ENCODE measurements at regions not wholly inside any gene's neighbourhood (a gene's known extent, or its start where the extent isn't known, plus 50 kb on each side); places are given as distances from the start of the nearest gene placed in this dataset.

GRCh38 chr2:217327953-217328621 lies 468.2 kb upstream of the TNP1 start:
- CTCF ChIA-PET: interaction anchor here (0.5 kb wide), 1 partner anchor 469 kb away, joined by 3 read pairs; no protein-coding TSS in a partner anchor

GRCh38 chr2:217326238-217327022 lies 466.6 kb upstream of the TNP1 start:
- ChIA-PET POLR2A (no interaction called here), CTCF (no interaction called here)
- DNase-seq (ENCODE audit: extremely low spot score): no peak
- TF ChIP-seq CTBP1 (IDR thresholded peaks at IDR 0.05; ENCODE audit: borderline replicate concordance): no peak
- no peak for TF ChIP-seq SUZ12 (IDR thresholded peaks at IDR 0.05)
- TF ChIP-seq ZNF384 (IDR thresholded peaks at IDR 0.05): no peak
- TF ChIP-seq LEF1 (IDR thresholded peaks at IDR 0.05; ENCODE audit: borderline replicate concordance): no peak
- TF ChIP-seq SP1 (IDR thresholded peaks at IDR 0.05): no peak
- no peak for TF ChIP-seq HDGF (IDR thresholded peaks at IDR 0.05; ENCODE audit: borderline replicate concordance)
- TF ChIP-seq TARDBP (IDR thresholded peaks at IDR 0.05): no peak
- TF ChIP-seq NFRKB (IDR thresholded peaks at IDR 0.05): no peak
- TF ChIP-seq PKNOX1 (IDR thresholded peaks at IDR 0.05): no peak
- TF ChIP-seq ARNT (IDR thresholded peaks at IDR 0.05): no peak
- TF ChIP-seq L3MBTL2 (conservative IDR thresholded peaks at IDR 0.05): no peak
- TF ChIP-seq FOXM1 (IDR thresholded peaks at IDR 0.05; ENCODE audit: borderline replicate concordance): no peak
- no peak for TF ChIP-seq FOXA1 (IDR thresholded peaks at IDR 0.05)
- no peak for TF ChIP-seq FOXK2 (IDR thresholded peaks at IDR 0.05)
- no peak for TF ChIP-seq ELF4 (IDR thresholded peaks at IDR 0.05)
- TF ChIP-seq BHLHE40 (IDR thresholded peaks at IDR 0.05; ENCODE audit: borderline replicate concordance): no peak

More at GRCh38 chr2:217327953-217328621, 468.2 kb upstream of the TNP1 start:
- DNase-seq (ENCODE audit: extremely low spot score): no peak
- POLR2A ChIA-PET: no interaction called here
- TF ChIP-seq FOXA1 (IDR thresholded peaks at IDR 0.05) (no peak), NFRKB (IDR thresholded peaks at IDR 0.05) (no peak), SP1 (IDR thresholded peaks at IDR 0.05) (no peak), HDGF (IDR thresholded peaks at IDR 0.05; ENCODE audit: borderline replicate concordance) (no peak), ELF4 (IDR thresholded peaks at IDR 0.05) (no peak), ZNF384 (IDR thresholded peaks at IDR 0.05) (no peak), ARNT (IDR thresholded peaks at IDR 0.05) (no peak), L3MBTL2 (conservative IDR thresholded peaks at IDR 0.05) (no peak), FOXK2 (IDR thresholded peaks at IDR 0.05) (no peak), CTBP1 (IDR thresholded peaks at IDR 0.05; ENCODE audit: borderline replicate concordance) (no peak), PKNOX1 (IDR thresholded peaks at IDR 0.05) (no peak), SUZ12 (IDR thresholded peaks at IDR 0.05) (no peak), BHLHE40 (IDR thresholded peaks at IDR 0.05; ENCODE audit: borderline replicate concordance) (no peak)

- DNase-seq (ENCODE audit: extremely low spot score): no peak
- TF ChIP-seq L3MBTL2 (conservative IDR thresholded peaks at IDR 0.05) (no peak), ZNF384 (IDR thresholded peaks at IDR 0.05) (no peak), FOXK2 (IDR thresholded peaks at IDR 0.05) (no peak), NFRKB (IDR thresholded peaks at IDR 0.05) (no peak), FOXA1 (IDR thresholded peaks at IDR 0.05) (no peak), PKNOX1 (IDR thresholded peaks at IDR 0.05) (no peak), FOXM1 (IDR thresholded peaks at IDR 0.05; ENCODE audit: borderline replicate concordance) (no peak), SP1 (IDR thresholded peaks at IDR 0.05) (no peak), BHLHE40 (IDR thresholded peaks at IDR 0.05; ENCODE audit: borderline replicate concordance) (no peak), LEF1 (IDR thresholded peaks at IDR 0.05; ENCODE audit: borderline replicate concordance) (no peak), ELF4 (IDR thresholded peaks at IDR 0.05) (no peak), ARNT (IDR thresholded peaks at IDR 0.05) (no peak), SUZ12 (IDR thresholded peaks at IDR 0.05) (no peak)
- CTCF ChIA-PET: no interaction called here
- POLR2A ChIA-PET: no interaction called here
Observed at GRCh38 chr2:217325816-217326215, 466.0 kb upstream of the TNP1 start.

- POLR2A ChIA-PET: no interaction called here
- CTCF ChIA-PET: no interaction called here
- no peak for DNase-seq (ENCODE audit: extremely low spot score)
Observed at GRCh38 chr2:217325251-217325650, 465.4 kb upstream of the TNP1 start.

More at GRCh38 chr2:217325251-217325650, 465.4 kb upstream of the TNP1 start:
- TF ChIP-seq CTBP1 (IDR thresholded peaks at IDR 0.05; ENCODE audit: borderline replicate concordance): no peak
- no peak for TF ChIP-seq LEF1 (IDR thresholded peaks at IDR 0.05; ENCODE audit: borderline replicate concordance)
- no peak for TF ChIP-seq ARNT (IDR thresholded peaks at IDR 0.05)
- no peak for TF ChIP-seq SUZ12 (IDR thresholded peaks at IDR 0.05)
- TF ChIP-seq FOXA1 (IDR thresholded peaks at IDR 0.05): no peak
- no peak for TF ChIP-seq TARDBP (IDR thresholded peaks at IDR 0.05)
- no peak for TF ChIP-seq PKNOX1 (IDR thresholded peaks at IDR 0.05)
- TF ChIP-seq FOXM1 (IDR thresholded peaks at IDR 0.05; ENCODE audit: borderline replicate concordance): no peak
- TF ChIP-seq ZNF384 (IDR thresholded peaks at IDR 0.05): no peak
- no peak for TF ChIP-seq BHLHE40 (IDR thresholded peaks at IDR 0.05; ENCODE audit: borderline replicate concordance)
- no peak for TF ChIP-seq FOXK2 (IDR thresholded peaks at IDR 0.05)
- no peak for TF ChIP-seq HDGF (IDR thresholded peaks at IDR 0.05; ENCODE audit: borderline replicate concordance)
- no peak for TF ChIP-seq NFRKB (IDR thresholded peaks at IDR 0.05)
- no peak for TF ChIP-seq ELF4 (IDR thresholded peaks at IDR 0.05)
- TF ChIP-seq SP1 (IDR thresholded peaks at IDR 0.05): no peak

All from HEK293T (cell line).